PC-9 (cell line): ENCODE measurements at regions not wholly inside any gene's neighbourhood (a gene's known extent, or its start where the extent isn't known, plus 50 kb on each side); places are given as distances from the start of the nearest gene placed in this dataset.

Experiments
- BruUV-seq: library from RNA; stranded (reverse); fragments of 400-500 nt; replicated peaks from 2 replicates; lab custom pipeline; 2021; lab: Mats Ljungman, UMichigan
- CTCF ChIA-PET: fragments of 300-600 bp; sonication (Branson Sonifier 250); formaldehyde crosslinking; loops from one replicate; lab custom pipeline; 2022; ENCODE audit warnings: antibody characterized with exemption; lab: Charles Lee
- POLR2A ChIA-PET: fragments of 300-600 bp; sonication (Branson Sonifier 250); formaldehyde crosslinking; loops from one replicate; lab custom pipeline; 2022; ENCODE audit warnings: antibody characterized with exemption; ENCODE audit not compliant: unreplicated experiment; lab: Charles Lee
- DNase-seq, 2 experiments: peaks; one replicate each; pipeline versions ENCODE4 v3.0.0 to v3.0.0-alpha.2; 2015 to 2022; ENCODE audit warnings: mixed read lengths in 1 of 2
- H2AFZ ChIP-seq: fragments of 200-600 bp; sonication (generic); 2 replicates; pipeline ENCODE4 v1.8.1; 2017; ENCODE audit warnings: antibody characterized with exemption
- H3F3A ChIP-seq: fragments of 200-600 bp; sonication (generic); 2 replicates; pipeline ENCODE4 v1.8.1; 2017; ENCODE audit warnings: antibody characterized with exemption, mild to moderate bottlenecking, low read depth; ENCODE audit not compliant: insufficient read depth
- H3K27ac ChIP-seq: fragments of 200-600 bp; sonication (generic); 2 replicates; pipeline ENCODE4 v1.6.1; 2016; ENCODE audit warnings: mixed run types
- H3K27me3 ChIP-seq: fragments of 200-600 bp; sonication (generic); 2 replicates; pipeline ENCODE4 v1.6.1; 2016; ENCODE audit warnings: low read depth, mixed run types; ENCODE audit not compliant: insufficient read depth
- H3K36me3 ChIP-seq: fragments of 200-600 bp; sonication (generic); 2 replicates; pipeline ENCODE4 v1.6.1; 2016; ENCODE audit warnings: low read depth, mixed run types
- H3K4me1 ChIP-seq: fragments of 200-600 bp; sonication (generic); replicated peaks from 2 replicates; pipeline ENCODE4 v1.6.1; 2016; ENCODE audit warnings: mixed run types; ENCODE audit not compliant: insufficient read depth
- H3K4me2 ChIP-seq: fragments of 200-600 bp; sonication (generic); 2 replicates; pipeline ENCODE4 v1.6.1; 2017; ENCODE audit warnings: mixed run types
- H3K4me3 ChIP-seq: fragments of 200-600 bp; sonication (generic); 2 replicates; pipeline ENCODE4 v1.6.1; 2016; ENCODE audit warnings: mixed run types
- H3K79me2 ChIP-seq: fragments of 200-600 bp; sonication (generic); 2 replicates; pipeline ENCODE4 v1.6.1; 2017; ENCODE audit warnings: low read depth, mixed run types
- H3K9me2 ChIP-seq: fragments of 200-600 bp; sonication (generic); 2 replicates; pipeline ENCODE4 v1.8.1; 2017; ENCODE audit warnings: mild to moderate bottlenecking; ENCODE audit not compliant: insufficient read depth
- H3K9me3 ChIP-seq: fragments of 200-600 bp; sonication (generic); 2 replicates; pipeline ENCODE4 v1.8.1; 2016; ENCODE audit warnings: low read depth; ENCODE audit not compliant: insufficient read depth
- H4K20me1 ChIP-seq: fragments of 200-600 bp; sonication (generic); 2 replicates; pipeline ENCODE4 v1.8.1; 2017; ENCODE audit not compliant: insufficient read depth
- EZH2 ChIP-seq: fragments of 200-600 bp; sonication (generic); IDR thresholded peaks from 2 replicates; pipeline ENCODE4 v1.8.0; 2017; ENCODE audit warnings: antibody characterized with exemption, low read depth
- intact Hi-C: fragments of 100-400 bp; cut with micrococcal nuclease; formaldehyde crosslinking; loops from one replicate; pipeline ENCODE4 v1.10.0; 2022; ENCODE audit not compliant: unreplicated experiment
- TF ChIP-seq, protein P1 (sequence below): fragments of 200-600 bp; sonication (generic); conservative IDR thresholded peaks from 2 replicates; pipeline ENCODE4 v1.6.1; 2017; ENCODE audit warnings: mixed run types, antibody characterized with exemption, mild to moderate bottlenecking, moderate library complexity

DNA sequence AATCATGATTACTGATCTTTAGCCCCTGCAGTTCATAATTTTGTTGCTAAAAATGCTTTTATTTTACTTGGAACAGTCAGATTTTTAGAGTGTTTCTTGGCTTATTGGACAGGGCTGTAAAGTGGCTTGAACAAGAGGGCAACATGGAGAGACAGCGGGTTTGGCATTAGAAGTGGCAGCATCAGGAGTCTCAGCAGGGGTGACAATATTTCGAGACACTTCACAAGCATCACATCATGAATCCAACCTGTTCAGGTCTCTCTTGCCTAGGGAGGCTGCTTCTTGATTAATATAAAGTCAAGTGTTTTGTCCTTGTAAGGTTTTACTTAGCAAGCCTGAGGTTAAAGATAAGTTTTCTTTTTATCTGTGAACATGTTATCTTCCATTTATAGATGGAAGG, 2249.5 kb downstream of the LRRC4C start:
- H4K20me1 ChIP-seq, result no peaks in the 10 kb centered on the region
- H3K27ac ChIP-seq, result no peak overlapping the region
- H3K4me3 ChIP-seq, result no peak overlapping the region
- no peak for DNase-seq
- H3K9me3 ChIP-seq, result no peaks in the 10 kb centered on the region
- H2AFZ ChIP-seq, result no peak overlapping the region
- no peak overlapping the region for H3K4me2 ChIP-seq
- H3K27me3 ChIP-seq, result no peaks in the 10 kb centered on the region
- no peaks in the 10 kb centered on the region for H3K4me1 ChIP-seq
- intact Hi-C loops, result no loop called here
- no peaks in the 10 kb centered on the region for H3K36me3 ChIP-seq
- POLR2A ChIA-PET, result no interaction called here
- no peaks in the 10 kb centered on the region for H3F3A ChIP-seq
- TF ChIP-seq, protein P1, sequence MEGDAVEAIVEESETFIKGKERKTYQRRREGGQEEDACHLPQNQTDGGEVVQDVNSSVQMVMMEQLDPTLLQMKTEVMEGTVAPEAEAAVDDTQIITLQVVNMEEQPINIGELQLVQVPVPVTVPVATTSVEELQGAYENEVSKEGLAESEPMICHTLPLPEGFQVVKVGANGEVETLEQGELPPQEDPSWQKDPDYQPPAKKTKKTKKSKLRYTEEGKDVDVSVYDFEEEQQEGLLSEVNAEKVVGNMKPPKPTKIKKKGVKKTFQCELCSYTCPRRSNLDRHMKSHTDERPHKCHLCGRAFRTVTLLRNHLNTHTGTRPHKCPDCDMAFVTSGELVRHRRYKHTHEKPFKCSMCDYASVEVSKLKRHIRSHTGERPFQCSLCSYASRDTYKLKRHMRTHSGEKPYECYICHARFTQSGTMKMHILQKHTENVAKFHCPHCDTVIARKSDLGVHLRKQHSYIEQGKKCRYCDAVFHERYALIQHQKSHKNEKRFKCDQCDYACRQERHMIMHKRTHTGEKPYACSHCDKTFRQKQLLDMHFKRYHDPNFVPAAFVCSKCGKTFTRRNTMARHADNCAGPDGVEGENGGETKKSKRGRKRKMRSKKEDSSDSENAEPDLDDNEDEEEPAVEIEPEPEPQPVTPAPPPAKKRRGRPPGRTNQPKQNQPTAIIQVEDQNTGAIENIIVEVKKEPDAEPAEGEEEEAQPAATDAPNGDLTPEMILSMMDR, result no peak
- no peak for TF ChIP-seq EZH2
- no peaks in the 10 kb centered on the region for H3K9me2 ChIP-seq
- CTCF ChIA-PET, result no interaction called here
- no peaks in the 10 kb centered on the region for H3K79me2 ChIP-seq
- BruUV-seq, result no TSS peak

GRCh38 chr11:39205236-39205995, 2254.0 kb downstream of the LRRC4C start:
- H3F3A ChIP-seq, result no peaks in the 10 kb centered on the region
- H2AFZ ChIP-seq, result no peak overlapping the region
- BruUV-seq, result no TSS peak
- H3K27me3 ChIP-seq, result no peaks in the 10 kb centered on the region
- ChIA-PET CTCF (no interaction called here), POLR2A (no interaction called here)
- intact Hi-C loops, result no loop called here
- H3K9me3 ChIP-seq, result no peaks in the 10 kb centered on the region
- H3K4me3 ChIP-seq, result no peak overlapping the region
- H3K27ac ChIP-seq, result no peak overlapping the region
- no peaks in the 10 kb centered on the region for H3K9me2 ChIP-seq
- H3K36me3 ChIP-seq, result no peaks in the 10 kb centered on the region
- no peaks in the 10 kb centered on the region for H4K20me1 ChIP-seq
- no peak overlapping the region for H3K4me2 ChIP-seq
- H3K4me1 ChIP-seq, result no peaks in the 10 kb centered on the region
- TF ChIP-seq, protein P1, result no peak
- TF ChIP-seq EZH2, result no peak
- no peaks in the 10 kb centered on the region for H3K79me2 ChIP-seq
- no peak for DNase-seq

- H2AFZ ChIP-seq, result no peak overlapping the region
- ChIA-PET CTCF (no interaction called here), POLR2A (no interaction called here)
- H3K9me2 ChIP-seq, result peaks cover 8% of the 10 kb centered on the region
- H3F3A ChIP-seq, result no peaks in the 10 kb centered on the region
- DNase-seq, result no peak
- H3K4me2 ChIP-seq, result no peak overlapping the region
- no peak overlapping the region for H3K4me3 ChIP-seq
- H3K27me3 ChIP-seq, result no peaks in the 10 kb centered on the region
- no peak for TF ChIP-seq EZH2
- TF ChIP-seq, protein P1, result no peak
- no TSS peak for BruUV-seq
- H3K9me3 ChIP-seq, result no peaks in the 10 kb centered on the region
- no peaks in the 10 kb centered on the region for H3K79me2 ChIP-seq
- H4K20me1 ChIP-seq, result no peaks in the 10 kb centered on the region
- H3K4me1 ChIP-seq, result no peaks in the 10 kb centered on the region
- H3K36me3 ChIP-seq, result no peaks in the 10 kb centered on the region
- intact Hi-C loops, result no loop called here
- H3K27ac ChIP-seq, result no peak overlapping the region
Observed at GRCh38 chr11:39192671-39193070, 2266.8 kb downstream of the LRRC4C start.
